ENCODE measurements at regions not wholly inside any gene's neighbourhood (a gene's known extent, or its start where the extent isn't known, plus 50 kb on each side); places are given as distances from the start of the nearest gene placed in this dataset.
A peak's percentile ranks its signal among the peaks of the same experiment; 100 is the strongest.

GRCh38 chr2:230648356-230648755 lies 64.3 kb upstream of the CAB39 start:
- no peak for DNase-seq
- Mint-ChIP-seq H3K4me3 (no peak overlapping the region), H3K27me3 (no peaks in the 10 kb centered on the region), H3K9me3 (peaks cover 9% of the 10 kb centered on the region), H3K36me3 (ENCODE audit: low read depth) (peaks cover 17% of the 10 kb centered on the region), H3K27ac (no peak overlapping the region), H3K4me1 (peaks cover 45% of the 10 kb centered on the region)
- CTCF ChIA-PET, result interaction anchor here (0.6 kb wide), 1 partner anchor 549 kb away, joined by 4 read pairs; no protein-coding TSS in a partner anchor
- POLR2A ChIA-PET, result interaction anchor here (0.9 to 2.3 kb wide), 3 partner anchors 10 to 66 kb away, joined by 3 to 13 read pairs (median 7); no protein-coding TSS in a partner anchor

- POLR2A ChIA-PET, result interaction anchor here (2.2 kb wide), 1 partner anchor 7 kb away, joined by 7 read pairs; no protein-coding TSS in a partner anchor
- CTCF ChIA-PET, result no interaction called here
- no peaks in the 10 kb centered on the region for H3K27me3 Mint-ChIP-seq
- DNase-seq, result no peak
- peaks cover 9% of the 10 kb centered on the region for H3K9me3 Mint-ChIP-seq
- no peak overlapping the region for H3K27ac Mint-ChIP-seq
- peaks cover 49% of the 10 kb centered on the region for H3K4me1 Mint-ChIP-seq
- H3K4me3 Mint-ChIP-seq, result no peak overlapping the region
- H3K36me3 Mint-ChIP-seq (ENCODE audit: low read depth), result peaks cover 32% of the 10 kb centered on the region
Measured at GRCh38 chr2:230650585-230651137, 62.0 kb upstream of the CAB39 start.

- H3K9me3 Mint-ChIP-seq, result no peaks in the 10 kb centered on the region
- H3K36me3 Mint-ChIP-seq (ENCODE audit: low read depth), result peaks cover 44% of the 10 kb centered on the region
- no peak for DNase-seq
- ChIA-PET POLR2A (interaction anchor here (1.1 kb wide), 1 partner anchor 10 kb away, joined by 5 read pairs; no protein-coding TSS in a partner anchor), CTCF (no interaction called here)
- peak overlapping the region; percentile 52 for H3K4me3 Mint-ChIP-seq
- H3K4me1 Mint-ChIP-seq, result peaks cover 72% of the 10 kb centered on the region
- H3K27ac Mint-ChIP-seq, result peak overlapping the region; percentile 65
- H3K27me3 Mint-ChIP-seq, result no peaks in the 10 kb centered on the region
Measured at GRCh38 chr2:230654057-230654456, 58.6 kb upstream of the CAB39 start.

GRCh38 chr2:230657462-230657861 lies 55.2 kb upstream of the CAB39 start:
- ChIA-PET POLR2A (interaction anchor here (0.7 to 6.7 kb wide), 15 partner anchors 8 to 402 kb away, joined by 3 to 146 read pairs (median 6); partner anchors contain the start of genes CAB39, SP100 and SP140L), CTCF (interaction anchor here (1.1 to 5.0 kb wide), 8 partner anchors 12 to 141 kb away, joined by 3 to 44 read pairs (median 8); partner anchors contain the start of gene CAB39)
- Mint-ChIP-seq H3K9me3 (no peaks in the 10 kb centered on the region), H3K36me3 (ENCODE audit: low read depth) (peaks cover 45% of the 10 kb centered on the region), H3K27ac (peak overlapping the region; percentile 99), H3K27me3 (no peaks in the 10 kb centered on the region), H3K4me1 (peaks cover 89% of the 10 kb centered on the region), H3K4me3 (peak overlapping the region; percentile 85)
- DNase-seq, result peak; percentile 20

- POLR2A ChIA-PET, result interaction anchor here (0.7 to 6.7 kb wide), 19 partner anchors 9 to 403 kb away, joined by 3 to 146 read pairs (median 5); partner anchors contain the start of genes CAB39, SP100 and SP140L
- Mint-ChIP-seq H3K4me3 (peak overlapping the region; percentile 85), H3K9me3 (no peaks in the 10 kb centered on the region), H3K27me3 (no peaks in the 10 kb centered on the region), H3K4me1 (peaks cover 90% of the 10 kb centered on the region), H3K36me3 (ENCODE audit: low read depth) (peaks cover 45% of the 10 kb centered on the region), H3K27ac (peak overlapping the region; percentile 99)
- peak; percentile 20 for DNase-seq
- CTCF ChIA-PET, result interaction anchor here (1.1 to 5.0 kb wide), 8 partner anchors 12 to 141 kb away, joined by 3 to 44 read pairs (median 8); partner anchors contain the start of gene CAB39
Measured at GRCh38 chr2:230657906-230658305, 54.7 kb upstream of the CAB39 start.

- Mint-ChIP-seq H3K27ac (peak overlapping the region; percentile 99), H3K4me3 (peak overlapping the region; percentile 85), H3K36me3 (ENCODE audit: low read depth) (peaks cover 45% of the 10 kb centered on the region), H3K4me1 (peaks cover 93% of the 10 kb centered on the region), H3K9me3 (no peaks in the 10 kb centered on the region), H3K27me3 (no peaks in the 10 kb centered on the region)
- DNase-seq, result no peak
- POLR2A ChIA-PET, result interaction anchor here (0.6 to 6.7 kb wide), 21 partner anchors 9 to 441 kb away, joined by 3 to 146 read pairs (median 5); partner anchors contain the start of genes CAB39, SP100, SP140 and SP140L
- CTCF ChIA-PET, result interaction anchor here (1.1 to 5.0 kb wide), 9 partner anchors 11 to 140 kb away, joined by 3 to 44 read pairs (median 11); partner anchors contain the start of gene CAB39
Measured at GRCh38 chr2:230658577-230658876, 54.1 kb upstream of the CAB39 start.

GRCh38 chr2:230658877-230659652 lies 53.6 kb upstream of the CAB39 start:
- H3K4me3 Mint-ChIP-seq, result peak overlapping the region; percentile 85
- CTCF ChIA-PET, result interaction anchor here (0.6 to 5.0 kb wide), 10 partner anchors 11 to 140 kb away, joined by 3 to 44 read pairs (median 11); partner anchors contain the start of gene CAB39
- H3K27ac Mint-ChIP-seq, result peak overlapping the region; percentile 99
- DNase-seq, result peak; percentile 85
- peaks cover 94% of the 10 kb centered on the region for H3K4me1 Mint-ChIP-seq
- H3K9me3 Mint-ChIP-seq, result no peaks in the 10 kb centered on the region
- H3K36me3 Mint-ChIP-seq (ENCODE audit: low read depth), result peaks cover 43% of the 10 kb centered on the region
- POLR2A ChIA-PET, result interaction anchor here (0.6 to 6.7 kb wide), 30 partner anchors 10 to 442 kb away, joined by 3 to 146 read pairs (median 4); partner anchors contain the start of genes CAB39, SP100, SP140 and SP140L
- H3K27me3 Mint-ChIP-seq, result no peaks in the 10 kb centered on the region

GRCh38 chr2:230660294-230661060 lies 52.2 kb upstream of the CAB39 start:
- peaks cover 31% of the 10 kb centered on the region for H3K36me3 Mint-ChIP-seq (ENCODE audit: low read depth)
- H3K27ac Mint-ChIP-seq, result peak overlapping the region; percentile 99
- ChIA-PET POLR2A (interaction anchor here (0.9 to 6.7 kb wide), 22 partner anchors 9 to 434 kb away, joined by 3 to 146 read pairs (median 6); partner anchors contain the start of genes CAB39, SP100 and SP140), CTCF (interaction anchor here (0.7 to 5.0 kb wide), 8 partner anchors 9 to 138 kb away, joined by 3 to 44 read pairs (median 13); partner anchors contain the start of gene CAB39)
- H3K4me3 Mint-ChIP-seq, result peak overlapping the region; percentile 85
- H3K9me3 Mint-ChIP-seq, result no peaks in the 10 kb centered on the region
- peaks cover 97% of the 10 kb centered on the region for H3K4me1 Mint-ChIP-seq
- DNase-seq, result peak; percentile 77
- no peaks in the 10 kb centered on the region for H3K27me3 Mint-ChIP-seq

- DNase-seq, result peak; percentile 75
- peak overlapping the region; percentile 85 for H3K4me3 Mint-ChIP-seq
- H3K27me3 Mint-ChIP-seq, result no peaks in the 10 kb centered on the region
- ChIA-PET CTCF (interaction anchor here (0.9 to 5.0 kb wide), 11 partner anchors 8 to 138 kb away, joined by 3 to 44 read pairs (median 8); partner anchors contain the start of gene CAB39), POLR2A (interaction anchor here (0.7 to 6.7 kb wide), 32 partner anchors 8 to 436 kb away, joined by 3 to 146 read pairs (median 4); partner anchors contain the start of genes CAB39, SP100, SP140 and SP140L)
- peaks cover 24% of the 10 kb centered on the region for H3K36me3 Mint-ChIP-seq (ENCODE audit: low read depth)
- H3K9me3 Mint-ChIP-seq, result no peaks in the 10 kb centered on the region
- H3K4me1 Mint-ChIP-seq, result peaks cover 98% of the 10 kb centered on the region
- H3K27ac Mint-ChIP-seq, result peak overlapping the region; percentile 99
Measured at GRCh38 chr2:230661072-230661957, 51.3 kb upstream of the CAB39 start.
